ENCODE measurements at regions not wholly inside any gene's neighbourhood (a gene's known extent, or its start where the extent isn't known, plus 50 kb on each side); places are given as distances from the start of the nearest gene placed in this dataset.
"Not testable (repeated sequence)": the region's sequence is repeated elsewhere in the genome, so short reads cannot be mapped to it uniquely, and the experiment has no call there.

DNA sequence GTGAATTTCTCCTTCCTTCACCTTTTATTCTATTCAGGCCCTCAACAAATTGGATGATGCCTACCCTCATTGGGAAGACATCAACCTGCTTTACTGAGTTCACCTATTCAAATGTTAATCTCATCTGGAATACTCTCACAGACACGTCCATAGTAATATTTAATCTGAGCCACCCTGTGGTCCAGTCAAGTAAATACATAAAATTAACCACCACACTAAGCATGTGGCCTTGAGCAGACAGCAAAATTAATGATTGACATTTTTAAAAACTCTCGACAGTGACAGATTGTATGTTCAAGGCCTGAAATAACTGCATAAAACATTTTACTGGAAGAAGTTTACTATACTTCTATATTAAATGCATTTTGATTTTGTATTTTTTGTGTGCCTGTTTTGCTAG, 540.6 kb upstream of the GCFC2 start:
- DNase-seq = no peak

DNA sequence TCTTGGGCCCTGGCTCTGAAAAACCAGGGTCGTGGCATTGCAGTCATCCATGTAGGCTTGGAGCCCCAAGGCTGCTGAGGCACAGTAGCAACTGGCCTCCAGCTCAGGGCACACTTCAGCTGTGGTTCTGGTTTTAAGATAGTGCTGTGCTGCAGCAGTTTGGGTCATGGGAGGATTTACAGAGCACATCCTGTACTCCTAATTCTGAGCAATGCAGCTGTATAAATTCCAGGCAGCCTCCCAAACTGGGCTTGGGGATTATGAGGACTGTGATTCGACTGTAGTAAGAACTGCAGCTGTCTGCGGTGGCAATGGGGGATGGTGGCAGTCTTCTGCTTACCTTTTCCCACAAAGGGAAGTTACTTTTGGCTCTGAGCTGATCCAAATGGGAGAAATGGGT, 536.3 kb upstream of the GCFC2 start:
- no peak for DNase-seq

GRCh38 chr2:76211991-76212985, 501.6 kb upstream of the GCFC2 start:
- DNase-seq = no peak

DNA sequence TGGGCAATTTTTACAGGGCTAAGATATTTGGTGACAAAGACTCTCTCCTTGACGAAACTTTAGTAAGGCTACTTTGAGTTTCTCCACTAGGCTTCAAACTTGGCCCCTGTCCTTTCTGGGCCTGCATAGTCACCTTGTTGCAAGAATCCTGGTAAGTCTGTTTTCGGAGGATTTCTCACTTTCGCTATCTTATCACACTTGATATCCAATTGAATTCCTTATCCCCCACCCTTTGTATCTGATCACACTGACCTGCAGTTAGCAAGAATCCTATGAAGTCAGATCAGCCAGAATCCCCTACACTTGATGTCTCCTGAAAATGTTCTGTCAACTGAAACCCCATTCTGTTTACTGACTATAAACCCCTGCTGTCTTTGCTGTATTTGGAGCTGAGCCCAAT, 499.8 kb upstream of the GCFC2 start:
- DNase-seq = no peak

DNA sequence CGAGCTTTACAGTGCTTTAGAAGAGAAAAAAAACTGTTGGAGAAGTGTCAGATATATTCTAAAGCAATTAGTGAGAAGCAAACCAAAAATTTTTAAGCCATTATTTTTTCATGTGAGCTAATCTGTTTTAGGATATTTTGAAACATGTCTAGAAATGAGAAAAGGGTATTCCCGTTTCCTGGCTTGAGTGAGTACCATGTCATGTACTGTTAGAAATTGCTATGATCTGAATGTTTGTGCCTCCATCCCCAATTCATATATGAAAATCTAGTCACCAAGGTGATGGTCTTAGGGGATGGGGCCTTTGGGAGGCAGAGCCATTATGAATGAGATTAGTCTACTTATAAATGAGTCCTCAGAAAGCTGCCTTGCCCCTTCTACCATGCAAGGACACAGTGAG, 493.3 kb upstream of the GCFC2 start:
- DNase-seq = no peak

DNA sequence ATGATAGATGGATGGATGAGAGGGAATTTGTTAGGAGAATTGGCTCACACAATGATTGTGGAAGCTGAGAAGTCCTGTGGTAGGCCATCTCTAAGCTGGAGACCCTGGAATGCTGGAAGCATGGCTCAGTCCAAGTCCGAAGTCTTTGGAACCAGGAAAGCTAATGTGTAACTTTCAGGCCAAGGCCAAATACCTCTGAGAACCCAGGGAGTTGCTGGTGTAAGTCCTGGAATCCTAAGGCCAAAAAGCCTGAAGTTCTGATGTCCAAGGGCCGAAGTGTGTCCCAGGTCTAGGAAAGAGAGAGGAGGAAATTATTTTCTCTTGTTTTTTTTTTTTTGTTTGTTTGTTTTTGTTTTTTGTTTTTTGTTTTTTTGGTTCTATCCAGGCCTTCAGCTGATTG, 492.2 kb upstream of the GCFC2 start:
- no peak for DNase-seq

GRCh38 chr2:76197842-76198448, 487.2 kb upstream of the GCFC2 start:
- DNase-seq = peak in 1 of 2 donors; percentile 8

GRCh38 chr2:76197428-76197827, 486.7 kb upstream of the GCFC2 start:
- DNase-seq = no peak

GRCh38 chr2:76194031-76194775, 483.5 kb upstream of the GCFC2 start:
- no peak for DNase-seq

DNA sequence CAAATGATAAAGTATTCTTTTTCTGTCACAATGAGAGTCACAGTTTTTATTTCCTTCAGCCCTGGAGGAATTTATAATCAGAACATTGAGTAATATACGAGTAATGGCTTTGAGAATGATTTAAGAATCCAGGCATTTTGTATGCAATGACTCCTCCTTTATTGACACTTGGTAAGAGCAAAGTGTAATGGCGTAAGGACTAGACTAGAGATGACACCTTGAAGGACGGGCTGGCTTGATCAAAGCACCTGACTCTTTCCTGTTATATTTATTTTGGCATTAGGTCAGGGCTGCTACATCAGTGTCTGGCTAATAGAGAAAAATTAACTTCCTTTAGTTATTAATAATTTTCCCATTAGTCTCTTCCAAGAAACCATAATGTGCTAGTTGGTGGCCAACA, 482.4 kb upstream of the GCFC2 start:
- no peak for DNase-seq

- DNase-seq = no peak
These were observed 477.8 kb upstream of the GCFC2 start for GRCh38 chr2:76188334-76189008.

- no peak for DNase-seq
These were observed 476.7 kb upstream of the GCFC2 start for GRCh38 chr2:76187415-76187814.

DNA sequence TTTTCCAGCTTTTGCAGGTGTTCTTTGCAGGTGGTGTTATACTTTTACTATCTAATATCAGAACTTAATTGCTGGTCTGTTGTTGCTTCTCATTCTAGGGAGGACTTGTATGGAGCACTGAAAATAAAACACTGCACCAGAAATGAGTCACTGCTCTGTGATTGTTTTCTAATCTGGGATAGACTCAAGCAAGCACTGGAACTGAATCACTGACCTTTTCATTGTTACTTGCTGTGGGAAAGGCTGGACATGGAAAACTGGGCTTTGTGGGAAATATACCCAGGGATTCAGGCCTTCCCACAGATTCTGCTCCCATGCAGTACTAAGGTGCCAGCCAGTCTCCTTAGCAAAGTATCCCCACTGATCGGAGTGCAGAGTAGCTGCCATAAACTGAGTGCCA, 470.0 kb upstream of the GCFC2 start:
- DNase-seq = no peak

GRCh38 chr2:76178610-76179009, 467.9 kb upstream of the GCFC2 start:
- no peak for DNase-seq

DNA sequence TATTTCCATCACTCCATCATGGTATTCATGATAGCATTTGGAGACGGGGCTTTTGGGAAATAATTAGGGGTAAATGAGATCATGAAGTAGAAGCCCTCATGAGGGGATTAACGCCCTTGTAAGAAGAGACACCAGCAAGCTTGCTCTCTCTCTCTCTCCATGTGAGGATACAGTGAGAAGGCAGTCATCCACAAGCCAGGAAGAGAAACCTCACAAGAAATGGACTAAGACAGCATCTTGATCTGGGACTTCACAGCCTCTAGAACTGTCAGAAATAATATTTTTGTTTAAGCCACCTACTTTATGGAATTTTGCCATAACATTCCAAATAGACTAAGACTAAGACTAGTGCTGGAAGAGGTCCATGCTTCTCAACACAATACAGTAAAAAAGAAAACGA, 464.6 kb upstream of the GCFC2 start:
- no peak for DNase-seq

- no peak for DNase-seq
These were observed 463.8 kb upstream of the GCFC2 start for GRCh38 chr2:76174505-76174904.

DNA sequence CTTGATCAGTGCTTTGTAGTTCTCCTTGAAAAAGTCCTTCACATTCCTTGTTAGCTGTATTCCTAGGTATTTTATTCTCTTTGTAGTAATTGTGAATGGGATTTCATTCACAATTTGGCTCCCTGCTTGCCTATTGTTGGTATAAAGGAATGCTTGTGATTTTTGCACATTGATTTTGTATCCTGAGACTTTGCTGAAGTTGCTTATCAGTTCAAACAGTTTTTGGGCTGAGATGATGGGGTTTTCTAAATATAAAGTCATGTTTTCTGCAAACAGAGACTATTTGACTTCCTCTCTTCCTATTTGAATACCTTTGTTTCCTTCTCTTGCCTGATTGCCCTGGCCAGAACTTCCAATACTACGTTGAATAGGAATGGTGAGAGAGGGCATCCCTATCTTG, 462.5 kb upstream of the GCFC2 start:
- DNase-seq = not testable (repeated sequence)

GRCh38 chr2:76172154-76172595, 461.5 kb upstream of the GCFC2 start:
- DNase-seq = not testable (repeated sequence)

- no peak for DNase-seq
These were observed 460.1 kb upstream of the GCFC2 start for GRCh38 chr2:76170856-76171255.

DNA sequence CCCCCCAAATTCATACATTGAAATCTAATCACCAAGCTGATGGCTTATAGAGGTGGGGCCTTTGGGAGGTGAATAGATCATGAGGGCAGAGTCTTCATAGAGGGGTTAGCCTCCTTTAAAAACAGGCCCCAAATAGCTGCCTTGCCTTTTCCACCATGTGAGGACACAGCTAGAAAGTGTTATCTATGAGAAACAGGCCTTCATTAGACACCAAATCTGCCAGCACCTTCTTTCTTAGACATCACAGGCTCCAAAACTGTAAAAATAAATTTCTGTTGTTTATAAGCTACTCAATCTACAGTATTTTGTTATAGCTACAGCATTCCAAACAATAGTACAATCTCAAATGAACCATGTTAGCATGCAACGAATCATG, 459.3 kb upstream of the GCFC2 start:
- no peak for DNase-seq

- DNase-seq = peak in 1 of 2 donors; percentile 23
These were observed 458.7 kb upstream of the GCFC2 start for GRCh38 chr2:76169276-76170008.

- no peak for DNase-seq
These were observed 453.1 kb upstream of the GCFC2 start for GRCh38 chr2:76163860-76164259.
